Activated CD8-positive, alpha-beta T cell treated with anti-CD3 and anti-CD28 coated beads for 36 hours (primary cell): ENCODE measurements at regions not wholly inside any gene's neighbourhood (a gene's known extent, or its start where the extent isn't known, plus 50 kb on each side); places are given as distances from the start of the nearest gene placed in this dataset.

ENCODE experiments used
- ATAC-seq: fragments of 200-7000 bp; cut with Tn5 transposase; one replicate; pipeline ENCODE4 v1.10.0; 2021; ENCODE audit warnings: mild to moderate bottlenecking, moderate library complexity
- CTCF ChIA-PET: fragments of 350-600 bp; sonication (Branson Sonifier 250); formaldehyde crosslinking; loops from one replicate; lab custom pipeline; 2021; ENCODE audit warnings: antibody characterized with exemption; lab: Charles Lee
- POLR2A ChIA-PET: fragments of 350-600 bp; sonication (Branson Sonifier 250); formaldehyde crosslinking; loops from one replicate; lab custom pipeline; 2021; ENCODE audit warnings: antibody characterized with exemption; lab: Charles Lee
- DNase-seq: peaks from one replicate; pipeline ENCODE4 v3.0.0-alpha.2; 2020
- H3K27ac Mint-ChIP-seq: one replicate; pipeline ENCODE4 v1.8.0; 2021; ENCODE audit warnings: mild to moderate bottlenecking, mixed read lengths
- H3K27me3 Mint-ChIP-seq: one replicate; pipeline ENCODE4 v1.8.0; 2021; ENCODE audit warnings: mixed read lengths
- H3K36me3 Mint-ChIP-seq: one replicate; pipeline ENCODE4 v1.8.0; 2021; ENCODE audit warnings: low read depth, mixed read lengths
- H3K4me1 Mint-ChIP-seq: one replicate; pipeline ENCODE4 v1.8.0; 2021; ENCODE audit warnings: low read depth, mixed read lengths
- H3K4me3 Mint-ChIP-seq: one replicate; pipeline ENCODE4 v1.8.0; 2021; ENCODE audit warnings: mild to moderate bottlenecking, moderate library complexity, mixed read lengths
- H3K9me3 Mint-ChIP-seq: one replicate; pipeline ENCODE4 v1.8.0; 2021; ENCODE audit warnings: mixed read lengths
- CTCF ChIP-seq: fragments of 200-600 bp; IDR thresholded peaks from one replicate; pipeline ENCODE4 v1.8.0; 2022; ENCODE audit warnings: antibody characterized with exemption, mild to moderate bottlenecking
- intact Hi-C: fragments of 100-400 bp; cut with micrococcal nuclease; formaldehyde crosslinking; loops from one replicate; pipeline ENCODE4 v1.10.0; 2022

GRCh38 chr7:85573844-85574243 lies 387.0 kb upstream of the SEMA3D start:
- no peak for TF ChIP-seq CTCF
- intact Hi-C loops = no loop called here
- no peaks in the 10 kb centered on the region for H3K27me3 Mint-ChIP-seq
- no peaks in the 10 kb centered on the region for H3K4me1 Mint-ChIP-seq
- CTCF ChIA-PET = no interaction called here
- no peaks in the 10 kb centered on the region for H3K36me3 Mint-ChIP-seq
- no peak for ATAC-seq
- no peak overlapping the region for H3K4me3 Mint-ChIP-seq
- no peak for DNase-seq
- POLR2A ChIA-PET = no interaction called here
- no peak overlapping the region for H3K27ac Mint-ChIP-seq
- no peaks in the 10 kb centered on the region for H3K9me3 Mint-ChIP-seq

DNA sequence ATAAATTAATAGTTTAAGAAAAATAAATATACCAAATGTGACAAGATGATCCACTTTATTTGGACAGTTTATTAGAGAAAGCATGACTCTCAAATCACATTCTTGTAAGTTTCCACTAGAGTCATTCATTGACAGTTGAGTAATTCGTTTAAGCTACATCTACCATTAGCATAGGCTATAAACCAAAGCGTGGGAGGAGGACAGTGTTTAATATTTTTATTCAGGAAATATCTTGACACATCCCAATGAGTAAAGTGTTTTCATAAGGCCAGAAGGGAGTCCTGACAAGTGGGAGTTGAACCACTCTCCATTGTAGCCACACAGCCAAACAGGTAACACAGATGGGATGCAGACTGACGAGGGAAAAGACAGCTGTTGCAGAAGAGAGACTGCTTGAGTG lies 386.5 kb upstream of the SEMA3D start:
- ChIA-PET CTCF (interaction anchor here (1.0 kb wide), 1 partner anchor 19 kb away, joined by 5 read pairs; no protein-coding TSS in a partner anchor), POLR2A (no interaction called here)
- no peaks in the 10 kb centered on the region for H3K27me3 Mint-ChIP-seq
- intact Hi-C loops = no loop called here
- no peaks in the 10 kb centered on the region for H3K9me3 Mint-ChIP-seq
- no peak for TF ChIP-seq CTCF
- DNase-seq (no peak), ATAC-seq (no peak)
- H3K27ac Mint-ChIP-seq = no peak overlapping the region
- no peaks in the 10 kb centered on the region for H3K4me1 Mint-ChIP-seq
- H3K36me3 Mint-ChIP-seq = no peaks in the 10 kb centered on the region
- no peak overlapping the region for H3K4me3 Mint-ChIP-seq

GRCh38 chr7:85570898-85571297 lies 384.0 kb upstream of the SEMA3D start:
- Mint-ChIP-seq H3K36me3 (no peaks in the 10 kb centered on the region), H3K9me3 (no peaks in the 10 kb centered on the region), H3K27me3 (no peaks in the 10 kb centered on the region), H3K4me1 (no peaks in the 10 kb centered on the region), H3K27ac (no peak overlapping the region), H3K4me3 (no peak overlapping the region)
- intact Hi-C loops = no loop called here
- ATAC-seq = no peak
- POLR2A ChIA-PET = no interaction called here
- CTCF ChIA-PET = no interaction called here
- no peak for DNase-seq
- TF ChIP-seq CTCF = no peak

GRCh38 chr7:85567983-85568382 lies 381.1 kb upstream of the SEMA3D start:
- ChIA-PET CTCF (no interaction called here), POLR2A (no interaction called here)
- Mint-ChIP-seq H3K4me1 (no peaks in the 10 kb centered on the region), H3K36me3 (no peaks in the 10 kb centered on the region), H3K4me3 (no peak overlapping the region), H3K27ac (no peak overlapping the region), H3K27me3 (no peaks in the 10 kb centered on the region), H3K9me3 (no peaks in the 10 kb centered on the region)
- TF ChIP-seq CTCF = no peak
- ATAC-seq = no peak
- no peak for DNase-seq
- intact Hi-C loops = no loop called here

- H3K36me3 Mint-ChIP-seq = no peaks in the 10 kb centered on the region
- H3K4me1 Mint-ChIP-seq = no peaks in the 10 kb centered on the region
- no peaks in the 10 kb centered on the region for H3K9me3 Mint-ChIP-seq
- CTCF ChIA-PET = no interaction called here
- intact Hi-C loops = no loop called here
- TF ChIP-seq CTCF = no peak
- no peak overlapping the region for H3K4me3 Mint-ChIP-seq
- no peak overlapping the region for H3K27ac Mint-ChIP-seq
- ATAC-seq (no peak), DNase-seq (no peak)
- POLR2A ChIA-PET = no interaction called here
- H3K27me3 Mint-ChIP-seq = no peaks in the 10 kb centered on the region
Observed at GRCh38 chr7:85566095-85566794, 379.4 kb upstream of the SEMA3D start.
